AG10803 (cell line): ENCODE measurements at regions not wholly inside any gene's neighbourhood (a gene's known extent, or its start where the extent isn't known, plus 50 kb on each side); places are given as distances from the start of the nearest gene placed in this dataset.

Experiments used
- DNase-seq: peaks from one replicate; pipeline ENCODE4 v3.0.0; 2010; ENCODE audit warnings: low read depth
- H3K4me3 ChIP-seq: 2 replicates; pipeline ENCODE4 v1.5.1; 2011; ENCODE audit warnings: mild to moderate bottlenecking, low read length, control low read depth
- CTCF ChIP-seq: conservative IDR thresholded peaks from 2 replicates; pipeline ENCODE4 v1.5.1; 2011; ENCODE audit warnings: mild to moderate bottlenecking, low read length, control low read depth, inconsistent platforms

- DNase-seq, result no peak
- no peak for TF ChIP-seq CTCF
- H3K4me3 ChIP-seq, result no peak overlapping the region
Observed at GRCh38 chr15:39399600-39399999, 181.3 kb upstream of the THBS1 start.

GRCh38 chr15:39400002-39400401, 180.9 kb upstream of the THBS1 start:
- no peak for TF ChIP-seq CTCF

GRCh38 chr15:39400821-39401550, 179.9 kb upstream of the THBS1 start:
- no peak overlapping the region for H3K4me3 ChIP-seq
- no peak for TF ChIP-seq CTCF
- DNase-seq, result peak; percentile 60

More at GRCh38 chr15:39400002-39400401, 180.9 kb upstream of the THBS1 start:
- no peak overlapping the region for H3K4me3 ChIP-seq
- DNase-seq, result no peak

- no peak for TF ChIP-seq CTCF
- DNase-seq, result peak; percentile 76
- no peak overlapping the region for H3K4me3 ChIP-seq
Observed at GRCh38 chr15:39403640-39404117, 177.2 kb upstream of the THBS1 start.

- no peak for TF ChIP-seq CTCF
- DNase-seq, result peak; percentile 99
- H3K4me3 ChIP-seq, result no peak overlapping the region
Observed at GRCh38 chr15:39404767-39405181, 176.1 kb upstream of the THBS1 start.

GRCh38 chr15:39406485-39406884, 174.4 kb upstream of the THBS1 start:
- DNase-seq, result no peak
- TF ChIP-seq CTCF, result no peak
- H3K4me3 ChIP-seq, result no peak overlapping the region

- DNase-seq, result peak; percentile 82
- TF ChIP-seq CTCF, result no peak
- H3K4me3 ChIP-seq, result no peak overlapping the region
Observed at GRCh38 chr15:39407116-39407515, 173.8 kb upstream of the THBS1 start.
